Kidney (tissue), 13 donors: ENCODE measurements at regions not wholly inside any gene's neighbourhood (a gene's known extent, or its start where the extent isn't known, plus 50 kb on each side); places are given as distances from the start of the nearest gene placed in this dataset.
A peak's percentile ranks its signal among the peaks of the same experiment; 100 is the strongest.

Experiments
- DNase-seq, 5 donors: peaks; one replicate each; pipeline ENCODE4 v3.0.0-alpha.2; 2013 to 2020
- FAIRE-seq: peaks from 2 replicates; lab custom pipeline; 2012; peaks lifted over from hg19 to GRCh38; lab: Jason Lieb, UNC
- H3K27ac ChIP-seq, 2 donors: one replicate each; pipeline ENCODE4 v1.7.0; 2013; ENCODE audit warnings: low read depth in 2 of 2, low read length in 2 of 2, inconsistent platforms in 1 of 2
- H3K27me3 ChIP-seq: one replicate; pipeline ENCODE4 v1.7.1; 2013; ENCODE audit warnings: low read length, inconsistent platforms; ENCODE audit not compliant: control insufficient read depth, insufficient read depth
- H3K36me3 ChIP-seq, 3 donors: one replicate each; pipeline versions ENCODE4 v1.7.0 to v1.7.1; 2013; ENCODE audit warnings: low read length in 3 of 3, control low read depth in 1 of 3, inconsistent platforms in 1 of 3; ENCODE audit not compliant: insufficient read depth in 3 of 3, control insufficient read depth in 2 of 3
- H3K4me1 ChIP-seq, 3 donors: one replicate each; pipeline versions ENCODE4 v1.7.0 to v1.7.1; 2013; ENCODE audit warnings: low read length in 3 of 3, inconsistent platforms in 1 of 3, low read depth in 1 of 3; ENCODE audit not compliant: control insufficient read depth in 2 of 3, insufficient read depth in 2 of 3
- H3K4me3 ChIP-seq, 3 donors: one replicate each; pipeline versions ENCODE4 v1.7.0 to v1.8.1; 2013; ENCODE audit warnings: low read length in 3 of 3, control low read depth in 1 of 3, inconsistent platforms in 1 of 3
- H3K9ac ChIP-seq, 3 donors: one replicate each; pipeline versions ENCODE4 v1.7.0 to v1.7.1; 2013; ENCODE audit warnings: low read length in 3 of 3, control low read depth in 1 of 3, inconsistent platforms in 1 of 3
- H3K9me3 ChIP-seq, 3 donors: one replicate each; pipeline versions ENCODE4 v1.7.0 to v1.7.1; 2013; ENCODE audit warnings: low read length in 3 of 3, control low read depth in 1 of 3, inconsistent platforms in 1 of 3; ENCODE audit not compliant: control insufficient read depth in 2 of 3, insufficient read depth in 1 of 3
- CTCF ChIP-seq: IDR thresholded peaks from 3 replicates; pipeline ENCODE4 v1.5.1; 2012; ENCODE audit warnings: mild to moderate bottlenecking, moderate library complexity, borderline replicate concordance; ENCODE audit not compliant: insufficient read depth; ENCODE audit errors: extremely low read depth
- intact Hi-C: fragments of 100-400 bp; cut with DNase I; formaldehyde crosslinking; loops from one replicate; pipeline ENCODE4 v1.11.1; 2022
- donor health status: control.
- donor health status: control.
- donor health status: control.
- donor health status: control.
- donor health status: control.
- donor health status: DM: yes; HTN: yes; CAD: no.
- donor health status: Normal renal cell carcinoma (clear cell type).

DNA sequence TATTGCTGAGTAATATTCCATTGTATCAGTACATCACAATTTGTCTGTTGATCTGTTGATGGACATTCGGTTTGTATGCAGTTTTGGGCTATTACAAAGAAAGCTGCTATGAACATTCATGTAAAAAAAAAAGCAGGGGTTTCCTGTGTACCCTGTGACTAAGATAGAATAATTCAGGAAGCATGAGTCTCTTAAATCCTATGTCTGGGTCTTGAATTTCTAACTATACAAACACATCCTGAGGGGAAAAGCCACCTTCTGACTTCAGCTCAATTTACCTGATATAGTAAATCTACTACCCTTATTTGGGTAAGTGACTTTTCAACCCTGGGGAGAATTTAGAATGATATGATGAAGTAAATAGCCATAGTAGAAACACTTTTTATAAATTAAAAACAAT, 94.6 kb upstream of the FUNDC1 start:
- no peak overlapping the region for H3K9ac ChIP-seq
- H3K27me3 ChIP-seq = no peaks in the 10 kb centered on the region
- no peak for TF ChIP-seq CTCF
- H3K36me3 ChIP-seq = no peaks in the 10 kb centered on the region
- FAIRE-seq (peak; percentile 32), DNase-seq (no peak)
- no peaks in the 10 kb centered on the region for H3K4me1 ChIP-seq
- no peaks in the 10 kb centered on the region for H3K9me3 ChIP-seq
- intact Hi-C loops = no loop called here
- H3K27ac ChIP-seq = no peak overlapping the region
- no peak overlapping the region for H3K4me3 ChIP-seq

- TF ChIP-seq CTCF = no peak
- H3K27ac ChIP-seq = no peak overlapping the region
- no peaks in the 10 kb centered on the region for H3K4me1 ChIP-seq
- H3K36me3 ChIP-seq = no peaks in the 10 kb centered on the region
- H3K9ac ChIP-seq = no peak overlapping the region
- FAIRE-seq (no peak), DNase-seq (no peak)
- no peaks in the 10 kb centered on the region for H3K9me3 ChIP-seq
- intact Hi-C loops = no loop called here
- H3K27me3 ChIP-seq = no peaks in the 10 kb centered on the region
- H3K4me3 ChIP-seq = no peak overlapping the region
Observed at GRCh38 chrX:44621078-44621477, 78.4 kb upstream of the FUNDC1 start.

- no peak for FAIRE-seq
Observed at GRCh38 chrX:44619039-44619438, 76.4 kb upstream of the FUNDC1 start.

More at GRCh38 chrX:44619039-44619438, 76.4 kb upstream of the FUNDC1 start:
- Histone ChIP-seq H3K4me3 (no peak overlapping the region), H3K4me1 (no peaks in the 10 kb centered on the region), H3K9ac (no peak overlapping the region), H3K9me3 (no peaks in the 10 kb centered on the region), H3K27ac (no peak overlapping the region), H3K27me3 (no peaks in the 10 kb centered on the region), H3K36me3 (no peaks in the 10 kb centered on the region)
- intact Hi-C loops = no loop called here
- no peak for TF ChIP-seq CTCF
- DNase-seq = no peak
